Activated CD8-positive, alpha-beta T cell treated with anti-CD3 and anti-CD28 coated beads for 36 hours (primary cell): ENCODE measurements at regions not wholly inside any gene's neighbourhood (a gene's known extent, or its start where the extent isn't known, plus 50 kb on each side); places are given as distances from the start of the nearest gene placed in this dataset.
"Not testable (repeated sequence)": the region's sequence is repeated elsewhere in the genome, so short reads cannot be mapped to it uniquely, and the experiment has no call there.

Source experiments
- ATAC-seq: fragments of 200-7000 bp; cut with Tn5 transposase; one replicate; pipeline ENCODE4 v1.10.0; 2021; ENCODE audit warnings: mild to moderate bottlenecking, moderate library complexity
- CTCF ChIA-PET: fragments of 350-600 bp; sonication (Branson Sonifier 250); formaldehyde crosslinking; loops from one replicate; lab custom pipeline; 2021; ENCODE audit warnings: antibody characterized with exemption; lab: Charles Lee
- POLR2A ChIA-PET: fragments of 350-600 bp; sonication (Branson Sonifier 250); formaldehyde crosslinking; loops from one replicate; lab custom pipeline; 2021; ENCODE audit warnings: antibody characterized with exemption; lab: Charles Lee
- DNase-seq: peaks from one replicate; pipeline ENCODE4 v3.0.0-alpha.2; 2020
- H3K27ac Mint-ChIP-seq: one replicate; pipeline ENCODE4 v1.8.0; 2021; ENCODE audit warnings: mild to moderate bottlenecking, mixed read lengths
- H3K27me3 Mint-ChIP-seq: one replicate; pipeline ENCODE4 v1.8.0; 2021; ENCODE audit warnings: mixed read lengths
- H3K36me3 Mint-ChIP-seq: one replicate; pipeline ENCODE4 v1.8.0; 2021; ENCODE audit warnings: low read depth, mixed read lengths
- H3K4me1 Mint-ChIP-seq: one replicate; pipeline ENCODE4 v1.8.0; 2021; ENCODE audit warnings: low read depth, mixed read lengths
- H3K4me3 Mint-ChIP-seq: one replicate; pipeline ENCODE4 v1.8.0; 2021; ENCODE audit warnings: mild to moderate bottlenecking, moderate library complexity, mixed read lengths
- H3K9me3 Mint-ChIP-seq: one replicate; pipeline ENCODE4 v1.8.0; 2021; ENCODE audit warnings: mixed read lengths
- intact Hi-C: fragments of 100-400 bp; cut with micrococcal nuclease; formaldehyde crosslinking; loops from one replicate; pipeline ENCODE4 v1.10.0; 2022
- TF ChIP-seq, protein P1 (sequence below): fragments of 200-600 bp; IDR thresholded peaks from one replicate; pipeline ENCODE4 v1.8.0; 2022; ENCODE audit warnings: antibody characterized with exemption, mild to moderate bottlenecking

DNA sequence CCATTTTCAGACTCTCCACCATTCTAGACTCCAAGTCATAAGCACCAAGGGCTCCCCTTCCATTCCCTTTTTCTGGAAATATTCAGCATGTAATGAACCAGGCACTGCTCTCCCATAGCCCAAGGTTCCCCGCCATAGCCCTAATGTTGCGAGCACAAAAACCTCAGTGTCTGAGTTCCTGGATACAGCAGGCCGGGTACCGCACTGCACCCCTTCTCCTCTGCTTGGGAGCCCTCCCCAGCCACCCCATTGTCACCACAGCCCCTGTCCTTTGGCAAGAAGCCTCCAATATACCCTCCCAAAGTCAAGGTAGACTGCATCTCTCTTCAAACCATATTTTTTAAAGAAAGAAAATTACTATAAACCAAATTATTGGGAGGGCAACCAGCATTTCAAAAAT, 1341.1 kb downstream of the BRD1 start:
- Mint-ChIP-seq H3K4me3 (no peak overlapping the region), H3K27me3 (peaks cover 37% of the 10 kb centered on the region)
- ATAC-seq = no peak

DNA sequence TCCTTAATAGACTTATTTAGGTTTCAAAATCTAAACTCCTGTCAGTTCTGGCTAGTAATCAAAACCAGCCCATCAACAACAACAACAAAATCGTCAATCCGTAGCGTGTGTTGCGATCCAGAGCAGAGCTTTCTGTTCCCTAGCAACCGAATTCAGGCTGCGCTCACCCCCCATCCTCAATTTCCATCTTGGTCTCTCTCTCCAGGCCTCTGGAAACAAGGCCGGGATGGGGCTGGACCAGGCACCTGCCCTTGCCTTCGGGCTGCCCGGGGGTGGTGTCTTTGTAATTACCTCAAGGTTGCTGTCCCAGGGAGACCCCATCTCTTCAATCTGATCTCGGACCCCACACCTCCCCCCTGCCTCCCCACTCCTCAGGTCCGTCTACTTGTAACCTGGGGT, 1341.5 kb downstream of the BRD1 start:
- ChIA-PET POLR2A (no interaction called here), CTCF (no interaction called here)
- H3K27ac Mint-ChIP-seq = no peak overlapping the region
- intact Hi-C loops = no loop called here
- no peaks in the 10 kb centered on the region for H3K36me3 Mint-ChIP-seq
- no peak overlapping the region for H3K4me3 Mint-ChIP-seq
- TF ChIP-seq, protein P1, sequence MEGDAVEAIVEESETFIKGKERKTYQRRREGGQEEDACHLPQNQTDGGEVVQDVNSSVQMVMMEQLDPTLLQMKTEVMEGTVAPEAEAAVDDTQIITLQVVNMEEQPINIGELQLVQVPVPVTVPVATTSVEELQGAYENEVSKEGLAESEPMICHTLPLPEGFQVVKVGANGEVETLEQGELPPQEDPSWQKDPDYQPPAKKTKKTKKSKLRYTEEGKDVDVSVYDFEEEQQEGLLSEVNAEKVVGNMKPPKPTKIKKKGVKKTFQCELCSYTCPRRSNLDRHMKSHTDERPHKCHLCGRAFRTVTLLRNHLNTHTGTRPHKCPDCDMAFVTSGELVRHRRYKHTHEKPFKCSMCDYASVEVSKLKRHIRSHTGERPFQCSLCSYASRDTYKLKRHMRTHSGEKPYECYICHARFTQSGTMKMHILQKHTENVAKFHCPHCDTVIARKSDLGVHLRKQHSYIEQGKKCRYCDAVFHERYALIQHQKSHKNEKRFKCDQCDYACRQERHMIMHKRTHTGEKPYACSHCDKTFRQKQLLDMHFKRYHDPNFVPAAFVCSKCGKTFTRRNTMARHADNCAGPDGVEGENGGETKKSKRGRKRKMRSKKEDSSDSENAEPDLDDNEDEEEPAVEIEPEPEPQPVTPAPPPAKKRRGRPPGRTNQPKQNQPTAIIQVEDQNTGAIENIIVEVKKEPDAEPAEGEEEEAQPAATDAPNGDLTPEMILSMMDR = no peak
- ATAC-seq (no peak), DNase-seq (no peak)
- H3K9me3 Mint-ChIP-seq = peaks cover 2% of the 10 kb centered on the region
- H3K4me1 Mint-ChIP-seq = no peaks in the 10 kb centered on the region
- peaks cover 32% of the 10 kb centered on the region for H3K27me3 Mint-ChIP-seq

More for the DNA sequence above, 1341.1 kb downstream of the BRD1 start:
- ChIA-PET CTCF (no interaction called here), POLR2A (no interaction called here)
- intact Hi-C loops = no loop called here
- no peak for DNase-seq
- Mint-ChIP-seq H3K4me1 (no peaks in the 10 kb centered on the region), H3K27ac (no peak overlapping the region), H3K9me3 (peaks cover 2% of the 10 kb centered on the region), H3K36me3 (no peaks in the 10 kb centered on the region)
- TF ChIP-seq, protein P1 = no peak

DNA sequence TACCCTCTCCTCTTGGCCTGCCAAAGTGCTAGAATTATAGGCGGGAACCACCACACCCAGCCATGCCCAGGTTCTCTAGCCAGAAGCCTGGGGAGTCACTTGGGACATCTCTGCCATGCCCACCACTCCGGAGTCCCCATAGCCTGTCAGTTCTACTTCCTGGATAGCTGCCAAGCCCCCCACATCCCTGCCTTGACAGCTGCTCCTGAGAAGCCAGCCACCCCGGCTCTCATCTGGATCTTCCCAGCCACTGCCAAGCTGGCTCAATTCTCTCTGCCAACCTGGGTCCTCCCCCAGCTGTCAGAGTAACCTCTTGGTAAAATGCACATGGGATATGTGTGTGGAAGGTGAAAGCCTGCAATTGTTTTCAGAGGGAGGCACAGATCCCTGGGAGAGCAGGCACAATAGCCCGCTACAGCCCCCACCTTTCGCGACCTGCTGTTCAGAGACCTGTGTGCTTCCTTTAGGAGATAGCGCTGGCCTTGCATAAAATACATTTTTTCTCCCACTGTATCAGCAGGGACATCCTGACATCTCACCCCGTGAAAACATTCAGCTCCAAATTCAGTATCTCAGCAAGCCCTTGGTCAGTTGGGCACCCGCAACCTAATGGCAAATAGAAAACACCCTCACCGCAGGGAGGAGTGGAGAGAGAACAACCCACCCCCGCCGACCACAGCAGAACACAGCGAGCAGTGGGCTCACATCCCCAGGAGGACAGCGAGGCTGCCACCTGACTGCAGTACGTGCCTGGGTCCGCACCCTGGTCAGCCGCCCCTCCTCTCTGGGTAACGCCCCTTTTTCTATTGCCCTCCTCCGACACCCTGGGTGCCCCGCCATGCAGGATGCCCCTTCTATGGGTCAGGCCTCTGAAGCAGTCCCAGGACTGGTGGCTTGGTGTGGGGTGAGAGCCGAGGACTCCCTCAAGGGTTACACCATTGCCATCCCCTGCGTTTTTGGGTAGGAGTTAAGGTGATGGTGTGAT, 1342.2 kb downstream of the BRD1 start:
- Mint-ChIP-seq H3K27me3 (peaks cover 26% of the 10 kb centered on the region), H3K27ac (no peak overlapping the region), H3K9me3 (peaks cover 2% of the 10 kb centered on the region), H3K36me3 (no peaks in the 10 kb centered on the region), H3K4me3 (no peak overlapping the region), H3K4me1 (no peaks in the 10 kb centered on the region)
- DNase-seq = no peak
- intact Hi-C loops = no loop called here
- POLR2A ChIA-PET = no interaction called here
- ATAC-seq = no peak
- TF ChIP-seq, protein P1 = no peak
- CTCF ChIA-PET = no interaction called here

DNA sequence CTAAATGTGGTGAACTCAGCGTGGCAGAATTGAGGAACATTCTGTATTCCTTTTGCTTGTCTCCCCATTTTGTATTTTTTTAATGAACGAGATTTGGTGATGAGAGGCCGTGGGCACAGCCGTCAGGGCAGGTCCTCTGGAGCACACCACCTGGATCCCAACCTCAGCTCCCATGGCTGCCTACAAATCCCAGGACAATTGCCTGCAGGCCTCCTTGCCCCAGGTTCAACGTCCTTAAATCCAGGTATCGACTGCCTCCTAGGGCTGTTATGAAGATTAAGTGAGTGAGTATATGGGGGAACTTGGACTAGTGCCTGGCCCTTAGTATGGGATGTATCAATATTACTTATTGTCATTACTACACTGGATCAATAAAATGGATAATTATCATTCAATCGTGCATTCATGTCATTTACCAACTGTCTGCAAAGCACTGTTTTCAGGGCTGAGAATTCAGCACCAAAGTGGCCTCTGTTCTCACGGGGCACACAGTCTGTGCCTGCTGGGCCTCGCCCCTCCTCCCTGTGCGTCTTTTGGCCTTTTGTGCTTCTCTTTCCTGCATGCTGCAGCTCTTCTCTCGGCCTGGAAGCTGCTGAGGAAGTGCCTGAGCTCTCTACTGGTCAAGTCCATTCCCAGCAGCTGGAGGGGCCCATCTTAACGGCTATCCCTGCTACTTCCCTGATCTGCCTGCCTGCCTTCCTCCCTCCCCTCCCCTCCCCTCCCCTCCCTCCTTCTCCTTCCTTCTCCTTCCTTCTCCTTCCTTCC, 1343.7 kb downstream of the BRD1 start:
- Mint-ChIP-seq H3K27me3 (peaks cover 26% of the 10 kb centered on the region), H3K9me3 (peaks cover 2% of the 10 kb centered on the region), H3K4me1 (no peaks in the 10 kb centered on the region), H3K36me3 (no peaks in the 10 kb centered on the region), H3K4me3 (no peak overlapping the region), H3K27ac (no peak overlapping the region)
- TF ChIP-seq, protein P1 = no peak
- POLR2A ChIA-PET = no interaction called here
- DNase-seq (no peak), ATAC-seq (no peak)
- CTCF ChIA-PET = no interaction called here
- intact Hi-C loops = no loop called here

DNA sequence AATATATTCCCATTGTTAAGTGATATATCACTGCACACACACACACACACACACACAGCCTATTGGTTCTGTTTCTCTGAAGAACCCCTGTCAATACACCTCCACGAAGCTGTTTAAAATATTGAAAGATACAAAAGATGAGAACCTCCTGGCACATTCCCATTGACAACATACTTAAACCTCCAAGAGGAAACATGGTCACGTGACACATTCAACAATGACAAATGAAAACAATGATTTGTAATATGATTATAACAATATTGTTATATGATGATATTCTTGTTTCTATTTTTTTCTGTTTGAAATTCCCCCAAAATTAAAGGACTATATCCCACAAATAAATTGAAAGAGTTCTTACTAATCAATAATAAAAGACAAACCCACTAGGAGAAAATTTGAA, 1344.9 kb downstream of the BRD1 start:
- DNase-seq (no peak), ATAC-seq (no peak)
- H3K4me3 Mint-ChIP-seq = no peak overlapping the region
- TF ChIP-seq, protein P1 = no peak
- peaks cover 15% of the 10 kb centered on the region for H3K27me3 Mint-ChIP-seq
- CTCF ChIA-PET = no interaction called here
- H3K4me1 Mint-ChIP-seq = no peaks in the 10 kb centered on the region
- intact Hi-C loops = no loop called here
- H3K27ac Mint-ChIP-seq = no peak overlapping the region
- POLR2A ChIA-PET = no interaction called here
- H3K36me3 Mint-ChIP-seq = no peaks in the 10 kb centered on the region
- H3K9me3 Mint-ChIP-seq = peaks cover 2% of the 10 kb centered on the region

DNA sequence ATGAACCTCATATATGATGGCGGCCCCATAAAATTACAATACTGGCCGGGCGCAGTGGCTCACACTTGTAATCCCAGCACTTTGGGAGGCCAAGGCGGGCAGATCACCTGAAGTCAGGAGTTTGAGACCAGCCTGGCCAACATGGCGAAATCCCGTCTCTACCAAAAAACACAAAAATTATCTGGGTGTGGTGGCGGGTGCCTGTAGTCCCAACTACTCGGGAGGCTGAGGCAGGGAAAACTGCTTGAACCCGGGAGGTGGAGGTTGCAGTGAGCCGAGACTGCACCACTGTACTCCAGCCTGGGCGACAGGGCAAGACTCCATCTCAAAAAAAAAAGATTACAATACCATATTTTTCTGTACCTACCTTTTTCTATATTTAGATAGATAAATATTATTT, 1345.5 kb downstream of the BRD1 start:
- DNase-seq, ATAC-seq, CTCF ChIA-PET, H3K4me1 Mint-ChIP-seq, H3K4me3 Mint-ChIP-seq, H3K36me3 Mint-ChIP-seq, H3K27ac Mint-ChIP-seq, intact Hi-C loops, H3K27me3 Mint-ChIP-seq, H3K9me3 Mint-ChIP-seq, POLR2A ChIA-PET: not testable (repeated sequence)
